ENCODE measurements at regions not wholly inside any gene's neighbourhood (a gene's known extent, or its start where the extent isn't known, plus 50 kb on each side); places are given as distances from the start of the nearest gene placed in this dataset.

DNA sequence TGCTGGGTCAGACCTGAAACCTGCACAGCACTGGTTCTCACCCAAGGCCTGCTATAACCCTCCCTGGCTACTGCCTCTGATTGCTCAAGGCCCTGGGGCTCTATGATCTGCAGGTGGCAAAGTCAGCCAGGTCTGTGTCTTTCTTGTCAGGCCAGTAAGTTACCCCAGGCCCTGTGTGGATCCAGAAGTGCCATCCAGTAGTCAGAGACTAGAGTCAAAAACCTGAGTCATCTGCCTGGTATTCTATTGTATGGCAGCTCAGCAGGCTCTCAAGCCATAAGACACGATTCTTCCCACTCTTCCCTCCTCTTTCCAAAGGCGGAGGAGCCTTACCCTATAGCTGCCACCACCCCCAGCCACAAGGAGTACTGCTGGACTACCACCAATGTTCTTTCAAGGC is 593.0 kb downstream of the FRK start:
- H3K9me3 ChIP-seq (ENCODE audit: control insufficient read depth, low read length) = no peaks in the 10 kb centered on the region
- no peak overlapping the region for H3K4me2 ChIP-seq (ENCODE audit: low read length)
- H3K79me2 ChIP-seq = no peaks in the 10 kb centered on the region
- H3K9ac ChIP-seq = no peak overlapping the region
- H3K36me3 ChIP-seq (ENCODE audit: control insufficient read depth, insufficient read depth, low read length) = no peaks in the 10 kb centered on the region
- H3K4me3 ChIP-seq (ENCODE audit: low read depth, low read length) = no peak overlapping the region
- H2AFZ ChIP-seq = no peak overlapping the region
- H3K4me1 ChIP-seq = no peaks in the 10 kb centered on the region
- no peak overlapping the region for H3K27ac ChIP-seq
- no peaks in the 10 kb centered on the region for H3K27me3 ChIP-seq (ENCODE audit: control insufficient read depth, insufficient read depth, low read length)
- TF ChIP-seq, protein P1, sequence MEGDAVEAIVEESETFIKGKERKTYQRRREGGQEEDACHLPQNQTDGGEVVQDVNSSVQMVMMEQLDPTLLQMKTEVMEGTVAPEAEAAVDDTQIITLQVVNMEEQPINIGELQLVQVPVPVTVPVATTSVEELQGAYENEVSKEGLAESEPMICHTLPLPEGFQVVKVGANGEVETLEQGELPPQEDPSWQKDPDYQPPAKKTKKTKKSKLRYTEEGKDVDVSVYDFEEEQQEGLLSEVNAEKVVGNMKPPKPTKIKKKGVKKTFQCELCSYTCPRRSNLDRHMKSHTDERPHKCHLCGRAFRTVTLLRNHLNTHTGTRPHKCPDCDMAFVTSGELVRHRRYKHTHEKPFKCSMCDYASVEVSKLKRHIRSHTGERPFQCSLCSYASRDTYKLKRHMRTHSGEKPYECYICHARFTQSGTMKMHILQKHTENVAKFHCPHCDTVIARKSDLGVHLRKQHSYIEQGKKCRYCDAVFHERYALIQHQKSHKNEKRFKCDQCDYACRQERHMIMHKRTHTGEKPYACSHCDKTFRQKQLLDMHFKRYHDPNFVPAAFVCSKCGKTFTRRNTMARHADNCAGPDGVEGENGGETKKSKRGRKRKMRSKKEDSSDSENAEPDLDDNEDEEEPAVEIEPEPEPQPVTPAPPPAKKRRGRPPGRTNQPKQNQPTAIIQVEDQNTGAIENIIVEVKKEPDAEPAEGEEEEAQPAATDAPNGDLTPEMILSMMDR (IDR thresholded peaks at IDR 0.05) = no peak

DNA sequence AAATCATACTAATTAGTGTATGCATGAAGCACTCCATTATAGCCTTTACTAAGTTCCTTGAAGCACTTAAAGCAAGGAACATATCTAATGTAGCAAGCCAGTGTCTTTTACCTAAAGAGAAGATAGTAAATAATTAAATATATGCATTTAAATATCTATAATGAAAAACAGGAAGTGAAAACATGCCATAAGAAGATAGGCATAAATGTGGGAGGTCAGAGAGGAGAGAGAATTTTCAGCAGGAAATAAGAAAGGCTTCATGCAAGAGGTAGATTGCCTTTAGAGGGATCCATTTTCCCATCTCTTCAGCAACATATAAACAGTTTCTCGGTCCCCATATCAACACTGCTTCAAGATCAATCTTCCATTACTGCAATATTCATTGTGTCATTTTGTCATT is 599.8 kb downstream of the FRK start:
- H3K4me3 ChIP-seq (ENCODE audit: low read depth, low read length) = no peak overlapping the region
- H3K4me1 ChIP-seq = no peaks in the 10 kb centered on the region
- no peaks in the 10 kb centered on the region for H3K79me2 ChIP-seq
- H3K4me2 ChIP-seq (ENCODE audit: low read length) = no peak overlapping the region
- no peaks in the 10 kb centered on the region for H3K9me3 ChIP-seq (ENCODE audit: control insufficient read depth, low read length)
- H3K9ac ChIP-seq = no peak overlapping the region
- H3K27ac ChIP-seq = no peak overlapping the region
- no peak overlapping the region for H2AFZ ChIP-seq
- no peaks in the 10 kb centered on the region for H3K36me3 ChIP-seq (ENCODE audit: control insufficient read depth, insufficient read depth, low read length)
- TF ChIP-seq, protein P1 (IDR thresholded peaks at IDR 0.05) = no peak
- no peaks in the 10 kb centered on the region for H3K27me3 ChIP-seq (ENCODE audit: control insufficient read depth, insufficient read depth, low read length)

DNA sequence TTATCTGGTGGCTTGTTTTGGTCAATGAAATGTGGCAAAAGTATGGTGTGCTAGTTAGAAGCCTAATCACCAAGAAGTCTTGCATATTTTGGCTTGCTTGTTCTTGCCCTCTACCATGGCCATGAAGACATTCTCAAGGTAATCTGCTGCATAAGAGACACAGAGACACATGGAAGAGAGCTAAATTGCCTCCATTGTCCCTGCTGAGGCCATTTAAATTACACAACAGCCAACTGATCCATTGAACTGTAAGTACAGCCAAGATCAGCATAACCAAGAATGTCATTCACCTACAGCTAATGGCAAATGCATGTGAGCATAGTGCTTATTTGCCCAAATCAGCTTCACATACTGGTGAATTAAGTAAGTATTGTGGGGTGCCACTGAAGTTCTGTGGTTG is 603.8 kb downstream of the FRK start:
- no peak overlapping the region for H3K4me3 ChIP-seq (ENCODE audit: low read depth, low read length)
- H2AFZ ChIP-seq = no peak overlapping the region
- H3K9me3 ChIP-seq (ENCODE audit: control insufficient read depth, low read length) = no peaks in the 10 kb centered on the region
- H3K27ac ChIP-seq = no peak overlapping the region
- no peak overlapping the region for H3K9ac ChIP-seq
- TF ChIP-seq, protein P1 (IDR thresholded peaks at IDR 0.05) = no peak
- H3K27me3 ChIP-seq (ENCODE audit: control insufficient read depth, insufficient read depth, low read length) = no peaks in the 10 kb centered on the region
- no peaks in the 10 kb centered on the region for H3K4me1 ChIP-seq
- H3K36me3 ChIP-seq (ENCODE audit: control insufficient read depth, insufficient read depth, low read length) = no peaks in the 10 kb centered on the region
- no peak overlapping the region for H3K4me2 ChIP-seq (ENCODE audit: low read length)
- H3K79me2 ChIP-seq = no peaks in the 10 kb centered on the region

DNA sequence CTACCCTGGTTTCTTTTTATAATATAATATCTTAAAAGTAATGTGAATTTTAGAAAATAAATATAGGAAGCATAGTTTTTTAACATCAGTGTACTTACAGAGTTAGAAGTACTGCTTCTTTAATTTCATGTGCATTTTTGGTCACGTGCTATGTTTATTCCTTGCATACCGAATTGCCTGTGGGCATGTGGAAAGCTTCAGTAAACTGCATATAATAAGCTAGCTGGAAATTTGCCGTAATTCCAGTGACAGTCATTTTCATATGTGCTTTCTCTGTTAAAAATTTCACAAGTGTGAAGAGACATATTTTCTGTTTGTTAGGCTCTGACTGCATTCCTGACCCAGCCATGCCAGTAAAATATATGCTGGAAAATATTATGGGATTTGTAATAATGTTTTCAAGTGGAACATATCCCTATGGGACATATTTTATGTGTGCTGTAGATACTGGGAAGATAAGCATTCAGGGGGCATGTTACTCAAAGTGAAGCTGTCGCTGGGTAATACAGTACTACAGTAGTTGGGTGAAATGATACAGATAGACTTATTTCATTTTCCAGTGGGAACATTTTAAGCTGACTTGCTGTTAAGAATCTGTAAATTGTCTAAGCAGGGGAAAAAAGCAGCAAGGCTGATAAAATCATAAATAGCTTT is 616.7 kb downstream of the FRK start:
- Histone ChIP-seq H3K4me1 (no peaks in the 10 kb centered on the region), H3K79me2 (no peaks in the 10 kb centered on the region), H3K9ac (no peak overlapping the region), H3K27me3 (ENCODE audit: control insufficient read depth, insufficient read depth, low read length) (no peaks in the 10 kb centered on the region), H3K9me3 (ENCODE audit: control insufficient read depth, low read length) (no peaks in the 10 kb centered on the region), H3K27ac (no peak overlapping the region), H3K4me2 (ENCODE audit: low read length) (no peak overlapping the region), H3K4me3 (ENCODE audit: low read depth, low read length) (no peak overlapping the region), H2AFZ (no peak overlapping the region), H3K36me3 (ENCODE audit: control insufficient read depth, insufficient read depth, low read length) (no peaks in the 10 kb centered on the region)
- TF ChIP-seq, protein P1 (IDR thresholded peaks at IDR 0.05) = no peak

DNA sequence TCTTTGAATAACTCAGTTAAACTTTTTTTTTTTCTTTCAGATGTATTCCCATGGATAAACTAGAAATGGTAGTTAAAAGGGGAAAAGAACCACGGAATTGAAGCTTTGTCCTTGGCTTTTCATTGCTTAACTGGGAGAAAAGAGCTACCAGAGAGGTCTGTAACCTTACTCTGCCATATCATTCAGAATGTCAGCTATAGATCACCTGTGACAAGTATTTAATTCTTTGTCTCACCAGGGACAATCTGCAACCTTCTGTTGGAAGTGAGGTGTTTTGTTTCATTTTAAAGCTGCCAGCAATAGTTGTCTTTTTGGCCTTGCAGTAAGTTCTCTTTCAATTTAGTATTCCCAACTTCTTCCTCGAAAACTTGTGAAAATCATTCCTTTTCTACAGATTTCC is 618.4 kb downstream of the FRK start:
- H2AFZ ChIP-seq = no peak overlapping the region
- H3K36me3 ChIP-seq (ENCODE audit: control insufficient read depth, insufficient read depth, low read length) = no peaks in the 10 kb centered on the region
- H3K79me2 ChIP-seq = no peaks in the 10 kb centered on the region
- H3K9me3 ChIP-seq (ENCODE audit: control insufficient read depth, low read length) = no peaks in the 10 kb centered on the region
- no peak overlapping the region for H3K27ac ChIP-seq
- no peak overlapping the region for H3K4me3 ChIP-seq (ENCODE audit: low read depth, low read length)
- TF ChIP-seq, protein P1 (IDR thresholded peaks at IDR 0.05) = no peak
- H3K4me2 ChIP-seq (ENCODE audit: low read length) = no peak overlapping the region
- H3K27me3 ChIP-seq (ENCODE audit: control insufficient read depth, insufficient read depth, low read length) = no peaks in the 10 kb centered on the region
- no peaks in the 10 kb centered on the region for H3K4me1 ChIP-seq
- H3K9ac ChIP-seq = no peak overlapping the region
